Chondrocyte (in vitro differentiated cells): ENCODE measurements at regions not wholly inside any gene's neighbourhood (a gene's known extent, or its start where the extent isn't known, plus 50 kb on each side); places are given as distances from the start of the nearest gene placed in this dataset.

Source experiments
- DNase-seq: peaks from one replicate; pipeline ENCODE4 v3.0.0; 2021; ENCODE audit warnings: mixed read lengths, low spot score
- H3K27ac Mint-ChIP-seq: one replicate; pipeline ENCODE4 v1.8.0; 2021; ENCODE audit warnings: mild to moderate bottlenecking, moderate library complexity, mixed read lengths; ENCODE audit not compliant: unreplicated experiment
- H3K27me3 Mint-ChIP-seq: 2 replicates; pipeline ENCODE4 v1.8.0; 2021; ENCODE audit warnings: low read depth, mixed read lengths
- H3K36me3 Mint-ChIP-seq: 2 replicates; pipeline ENCODE4 v1.8.0; 2021; ENCODE audit warnings: low read depth, mixed read lengths
- H3K4me1 Mint-ChIP-seq: 2 replicates; pipeline ENCODE4 v1.8.0; 2021; ENCODE audit warnings: low read depth, mild to moderate bottlenecking, mixed read lengths
- H3K4me3 Mint-ChIP-seq: one replicate; pipeline ENCODE4 v1.8.0; 2021; ENCODE audit warnings: mild to moderate bottlenecking, moderate library complexity, mixed read lengths; ENCODE audit not compliant: unreplicated experiment
- H3K9me3 Mint-ChIP-seq: 2 replicates; pipeline ENCODE4 v1.8.0; 2021; ENCODE audit warnings: low read depth, mixed read lengths
- TF ChIP-seq, protein P1 (sequence below): fragments of 200-600 bp; sonication (generic); IDR thresholded peaks from 2 replicates; pipeline ENCODE4 v1.5.0; 2021; ENCODE audit warnings: antibody characterized with exemption, mild to moderate bottlenecking, moderate library complexity

DNA sequence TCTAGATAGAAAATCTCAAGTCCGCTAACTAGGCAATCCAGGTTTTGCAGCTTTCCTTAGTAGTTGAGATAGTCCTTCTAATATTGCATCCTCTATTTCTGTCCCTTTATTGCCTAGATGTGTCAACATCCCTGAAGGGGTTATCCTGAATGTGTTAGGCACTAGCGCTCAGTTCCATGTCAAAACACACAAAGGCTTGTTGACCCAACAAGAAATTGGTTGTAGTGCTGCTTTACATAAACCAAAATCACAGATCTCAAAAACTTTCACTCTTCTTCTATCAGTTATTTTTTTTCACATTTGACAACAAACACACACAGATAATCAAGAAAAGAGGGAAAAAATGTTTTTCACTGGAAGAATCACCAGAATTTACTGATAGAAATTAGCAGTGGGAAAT is 51.4 kb upstream of the SOX2 start:
- Mint-ChIP-seq H3K9me3 (no peaks in the 10 kb centered on the region), H3K27me3 (peaks cover 30% of the 10 kb centered on the region), H3K36me3 (no peaks in the 10 kb centered on the region), H3K4me3 (no peak overlapping the region), H3K4me1 (no peaks in the 10 kb centered on the region), H3K27ac (no peak overlapping the region)
- TF ChIP-seq, protein P1, sequence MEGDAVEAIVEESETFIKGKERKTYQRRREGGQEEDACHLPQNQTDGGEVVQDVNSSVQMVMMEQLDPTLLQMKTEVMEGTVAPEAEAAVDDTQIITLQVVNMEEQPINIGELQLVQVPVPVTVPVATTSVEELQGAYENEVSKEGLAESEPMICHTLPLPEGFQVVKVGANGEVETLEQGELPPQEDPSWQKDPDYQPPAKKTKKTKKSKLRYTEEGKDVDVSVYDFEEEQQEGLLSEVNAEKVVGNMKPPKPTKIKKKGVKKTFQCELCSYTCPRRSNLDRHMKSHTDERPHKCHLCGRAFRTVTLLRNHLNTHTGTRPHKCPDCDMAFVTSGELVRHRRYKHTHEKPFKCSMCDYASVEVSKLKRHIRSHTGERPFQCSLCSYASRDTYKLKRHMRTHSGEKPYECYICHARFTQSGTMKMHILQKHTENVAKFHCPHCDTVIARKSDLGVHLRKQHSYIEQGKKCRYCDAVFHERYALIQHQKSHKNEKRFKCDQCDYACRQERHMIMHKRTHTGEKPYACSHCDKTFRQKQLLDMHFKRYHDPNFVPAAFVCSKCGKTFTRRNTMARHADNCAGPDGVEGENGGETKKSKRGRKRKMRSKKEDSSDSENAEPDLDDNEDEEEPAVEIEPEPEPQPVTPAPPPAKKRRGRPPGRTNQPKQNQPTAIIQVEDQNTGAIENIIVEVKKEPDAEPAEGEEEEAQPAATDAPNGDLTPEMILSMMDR: no peak
- no peak for DNase-seq

- DNase-seq: no peak
- Mint-ChIP-seq H3K27ac (no peak overlapping the region), H3K9me3 (no peaks in the 10 kb centered on the region), H3K4me3 (no peak overlapping the region), H3K4me1 (peaks cover 8% of the 10 kb centered on the region), H3K36me3 (no peaks in the 10 kb centered on the region), H3K27me3 (peaks cover 3% of the 10 kb centered on the region)
- TF ChIP-seq, protein P1: no peak
These were observed 74.3 kb upstream of the SOX2 start for GRCh38 chr3:181637456-181637855.

- Mint-ChIP-seq H3K27ac (no peak overlapping the region), H3K9me3 (no peaks in the 10 kb centered on the region), H3K4me3 (no peak overlapping the region), H3K36me3 (no peaks in the 10 kb centered on the region), H3K27me3 (peaks cover 3% of the 10 kb centered on the region), H3K4me1 (peaks cover 8% of the 10 kb centered on the region)
- TF ChIP-seq, protein P1: no peak
- DNase-seq: no peak
These were observed 74.7 kb upstream of the SOX2 start for GRCh38 chr3:181637056-181637455.

GRCh38 chr3:181635141-181635540 is 76.6 kb upstream of the SOX2 start:
- H3K36me3 Mint-ChIP-seq: no peaks in the 10 kb centered on the region
- peaks cover 8% of the 10 kb centered on the region for H3K4me1 Mint-ChIP-seq
- TF ChIP-seq, protein P1: no peak
- no peaks in the 10 kb centered on the region for H3K27me3 Mint-ChIP-seq
- no peak overlapping the region for H3K27ac Mint-ChIP-seq
- H3K9me3 Mint-ChIP-seq: no peaks in the 10 kb centered on the region
- DNase-seq: no peak
- H3K4me3 Mint-ChIP-seq: no peak overlapping the region

DNA sequence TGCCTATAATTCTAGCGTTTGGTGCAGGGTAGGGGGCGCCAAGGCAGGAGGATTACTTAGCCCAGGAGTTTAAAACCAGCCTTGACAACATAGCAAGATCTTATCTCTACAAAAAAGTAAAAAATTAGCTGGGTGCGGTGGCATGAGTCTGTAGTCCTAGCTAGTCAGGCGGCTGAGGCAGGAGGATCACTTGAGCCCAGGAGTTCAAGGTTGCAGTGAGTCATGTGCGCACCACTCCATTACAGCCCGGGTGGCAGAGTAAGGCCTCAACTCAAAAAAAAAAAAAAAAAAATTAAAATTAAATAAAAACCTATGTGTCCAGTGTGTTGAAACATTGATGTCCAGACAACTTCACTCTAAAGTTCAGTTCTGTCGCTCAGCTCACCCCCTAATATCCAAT is 78.2 kb upstream of the SOX2 start:
- Mint-ChIP-seq H3K27ac (no peak overlapping the region), H3K4me3 (no peak overlapping the region)
- no peak for DNase-seq

More for the DNA sequence above, 78.2 kb upstream of the SOX2 start:
- H3K27me3 Mint-ChIP-seq: no peaks in the 10 kb centered on the region
- peaks cover 18% of the 10 kb centered on the region for H3K4me1 Mint-ChIP-seq
- TF ChIP-seq, protein P1: no peak
- H3K9me3 Mint-ChIP-seq: no peaks in the 10 kb centered on the region
- H3K36me3 Mint-ChIP-seq: no peaks in the 10 kb centered on the region
